GM10248 (cell line): ENCODE measurements at regions not wholly inside any gene's neighbourhood (a gene's known extent, or its start where the extent isn't known, plus 50 kb on each side); places are given as distances from the start of the nearest gene placed in this dataset.

Experiments used
- CTCF ChIA-PET: fragments of 300-600 bp; sonication (Branson Sonifier 250); formaldehyde crosslinking; extraction: SDS; loops from one replicate; lab custom pipeline; 2021; ENCODE audit warnings: antibody characterized with exemption; lab: Yijun Ruan, JAX
- POLR2A ChIA-PET: fragments of 350-650 bp; sonication (Branson Sonifier 250); formaldehyde crosslinking; extraction: SDS; loops from one replicate; lab custom pipeline; 2020; ENCODE audit warnings: antibody characterized with exemption; lab: Yijun Ruan, JAX
- DNase-seq: peaks from one replicate; pipeline ENCODE4 v3.0.0; 2012; ENCODE audit errors: extremely low spot score
- TF ChIP-seq, protein P1 (sequence below): IDR thresholded peaks from 2 replicates; pipeline ENCODE4 v1.5.1; 2012; ENCODE audit warnings: mild to moderate bottlenecking, low read depth; ENCODE audit errors: extremely low read depth, missing control alignments, control extremely low read depth

DNA sequence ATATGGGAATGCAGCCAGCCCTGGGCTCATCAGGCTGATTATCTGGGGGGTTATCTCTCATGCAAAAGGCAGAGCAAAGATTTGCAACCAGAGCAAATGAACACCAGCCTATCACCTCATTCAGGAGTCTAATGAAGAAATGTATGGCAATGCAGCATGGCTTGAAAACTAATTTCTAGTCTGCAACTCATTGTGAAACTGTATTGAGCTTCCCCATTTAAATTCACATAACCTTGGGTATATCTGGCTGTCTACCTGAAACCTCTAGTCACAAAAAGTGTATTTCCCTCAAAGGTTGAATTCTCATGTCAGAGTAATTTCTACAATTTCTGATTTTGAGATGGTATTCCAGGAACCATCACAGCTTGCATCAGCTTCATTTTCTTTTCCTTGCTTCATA lies 240.0 kb downstream of the SDHAF3 start:
- DNase-seq, result peak; percentile 22
- POLR2A ChIA-PET, result no interaction called here
- CTCF ChIA-PET, result no interaction called here
- TF ChIP-seq, protein P1, sequence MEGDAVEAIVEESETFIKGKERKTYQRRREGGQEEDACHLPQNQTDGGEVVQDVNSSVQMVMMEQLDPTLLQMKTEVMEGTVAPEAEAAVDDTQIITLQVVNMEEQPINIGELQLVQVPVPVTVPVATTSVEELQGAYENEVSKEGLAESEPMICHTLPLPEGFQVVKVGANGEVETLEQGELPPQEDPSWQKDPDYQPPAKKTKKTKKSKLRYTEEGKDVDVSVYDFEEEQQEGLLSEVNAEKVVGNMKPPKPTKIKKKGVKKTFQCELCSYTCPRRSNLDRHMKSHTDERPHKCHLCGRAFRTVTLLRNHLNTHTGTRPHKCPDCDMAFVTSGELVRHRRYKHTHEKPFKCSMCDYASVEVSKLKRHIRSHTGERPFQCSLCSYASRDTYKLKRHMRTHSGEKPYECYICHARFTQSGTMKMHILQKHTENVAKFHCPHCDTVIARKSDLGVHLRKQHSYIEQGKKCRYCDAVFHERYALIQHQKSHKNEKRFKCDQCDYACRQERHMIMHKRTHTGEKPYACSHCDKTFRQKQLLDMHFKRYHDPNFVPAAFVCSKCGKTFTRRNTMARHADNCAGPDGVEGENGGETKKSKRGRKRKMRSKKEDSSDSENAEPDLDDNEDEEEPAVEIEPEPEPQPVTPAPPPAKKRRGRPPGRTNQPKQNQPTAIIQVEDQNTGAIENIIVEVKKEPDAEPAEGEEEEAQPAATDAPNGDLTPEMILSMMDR, result no peak

DNA sequence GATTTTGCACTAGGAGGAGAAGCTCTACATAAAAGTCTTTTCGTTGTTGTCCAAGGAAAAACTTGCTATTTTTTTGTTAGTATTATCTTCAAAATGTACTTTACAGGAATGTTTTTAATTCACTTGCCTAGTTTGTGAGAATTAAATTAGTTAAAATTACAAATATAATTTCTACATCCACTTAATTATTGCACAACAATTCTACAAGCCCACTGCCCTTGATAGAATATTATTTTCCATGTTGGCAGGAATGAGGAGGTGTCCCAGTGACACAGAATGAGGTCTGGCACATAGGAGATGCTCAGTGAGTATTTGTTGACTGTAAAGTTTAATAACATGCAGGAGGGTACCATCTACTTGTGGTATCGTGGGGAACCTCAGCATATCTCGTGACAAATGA lies 255.4 kb downstream of the SDHAF3 start:
- DNase-seq, result no peak
- TF ChIP-seq, protein P1, result no peak
- POLR2A ChIA-PET, result no interaction called here
- CTCF ChIA-PET, result interaction anchor here (1.0 to 1.2 kb wide), 2 partner anchors 10 to 51 kb away, joined by 3 to 4 read pairs; no protein-coding TSS in a partner anchor

DNA sequence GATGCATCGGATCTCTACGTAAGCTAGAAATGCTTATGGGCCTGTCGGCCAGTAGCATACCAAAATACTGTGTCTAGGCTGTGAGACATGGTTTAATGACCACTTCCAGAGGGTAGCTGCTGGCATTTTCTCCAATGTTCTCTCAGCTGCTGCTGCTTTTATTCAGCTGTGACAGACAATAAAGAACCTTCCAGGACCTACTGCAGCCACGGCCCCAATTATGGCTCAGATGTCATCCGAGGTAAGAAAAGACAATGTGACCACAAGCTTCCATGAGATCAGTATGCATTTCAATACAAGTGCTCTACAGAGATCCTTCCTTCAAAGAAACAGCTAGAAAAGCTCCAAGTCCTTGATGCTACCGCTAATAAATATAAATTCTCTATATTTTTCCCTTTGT lies 256.2 kb downstream of the SDHAF3 start:
- no peak for DNase-seq
- CTCF ChIA-PET, result interaction anchor here (1.0 kb wide), 2 partner anchors 9 to 17 kb away, joined by 3 to 4 read pairs; no protein-coding TSS in a partner anchor
- POLR2A ChIA-PET, result no interaction called here
- TF ChIP-seq, protein P1, result no peak

DNA sequence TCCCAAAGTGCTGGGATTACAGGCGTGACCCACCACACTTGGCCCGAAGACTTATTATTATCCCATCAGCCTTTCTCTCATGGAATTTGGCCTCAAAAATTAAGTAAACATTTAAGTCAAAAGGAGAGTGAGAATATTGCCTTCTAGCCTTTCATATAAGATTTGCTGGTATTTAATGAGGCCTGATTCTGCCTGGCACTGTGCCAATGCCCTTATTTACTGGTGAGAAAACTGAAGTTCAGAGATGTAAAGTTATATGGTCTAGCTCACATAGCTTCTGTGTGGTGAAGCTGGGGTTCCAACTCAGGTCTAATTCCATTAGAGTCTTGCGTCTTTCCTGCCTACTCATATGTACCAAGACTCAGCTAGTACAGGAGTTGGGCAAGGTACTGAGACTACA lies 260.2 kb downstream of the SDHAF3 start:
- POLR2A ChIA-PET, result no interaction called here
- DNase-seq, result no peak
- TF ChIP-seq, protein P1, result no peak
- CTCF ChIA-PET, result interaction anchor here (1.4 kb wide), 1 partner anchor 16 kb away, joined by 3 read pairs; no protein-coding TSS in a partner anchor

DNA sequence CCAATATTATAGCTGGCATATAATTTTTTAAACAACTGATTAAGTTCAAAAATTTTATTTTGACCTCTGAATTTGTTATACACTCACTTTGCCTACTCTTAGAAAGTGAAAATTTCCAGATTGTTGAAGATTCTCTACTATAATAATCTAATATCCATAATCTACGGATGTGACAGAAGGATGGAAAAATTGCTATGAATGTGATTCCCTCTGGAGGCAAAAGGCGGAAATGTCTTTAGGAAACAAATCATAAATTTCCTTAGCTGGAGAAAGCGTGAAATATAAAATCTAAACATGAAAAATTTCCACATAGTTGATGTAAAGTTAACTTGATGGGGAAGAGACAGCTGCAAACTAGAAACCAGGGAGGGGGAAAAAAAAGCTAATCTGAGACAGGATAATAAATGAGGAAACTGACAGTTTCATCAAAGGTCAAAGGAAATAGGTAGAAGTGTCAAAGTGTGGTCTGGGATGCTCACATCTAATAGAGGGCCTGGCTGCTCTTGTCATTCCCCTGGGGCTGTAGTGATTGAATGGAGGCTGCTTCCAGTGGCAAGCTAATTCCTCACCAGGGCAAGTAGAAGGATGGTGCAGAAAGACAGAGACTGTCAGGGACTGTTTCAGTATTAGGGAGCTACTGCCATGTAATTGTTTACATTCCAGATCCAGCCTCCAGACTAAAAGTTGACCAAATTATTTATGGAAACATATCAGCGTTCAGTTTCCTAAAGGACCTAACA lies 264.5 kb downstream of the SDHAF3 start:
- DNase-seq, result no peak
- TF ChIP-seq, protein P1, result no peak
- CTCF ChIA-PET, result interaction anchor here (1.3 to 1.6 kb wide), 2 partner anchors 9 to 88 kb away, joined by 4 read pairs; no protein-coding TSS in a partner anchor
- POLR2A ChIA-PET, result no interaction called here

DNA sequence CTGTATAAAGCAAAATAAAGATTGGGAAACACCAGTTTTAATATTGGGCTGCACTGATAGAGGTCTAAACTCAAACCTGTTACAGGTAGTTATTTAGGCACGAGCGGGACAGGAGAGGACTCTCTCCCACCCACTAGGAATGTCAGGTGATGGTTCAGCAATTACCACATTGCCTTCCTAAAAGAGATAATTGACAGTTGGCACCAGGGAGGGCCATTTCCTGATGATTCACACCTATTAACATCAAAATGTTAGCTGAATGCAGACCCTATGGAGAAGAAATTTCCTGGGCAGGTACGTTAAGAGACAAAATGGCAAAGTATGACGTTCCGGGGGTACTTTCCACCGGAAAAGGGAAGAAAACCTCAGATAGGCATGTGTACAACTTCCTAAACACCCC lies 272.6 kb downstream of the SDHAF3 start:
- ChIA-PET CTCF (no interaction called here), POLR2A (no interaction called here)
- TF ChIP-seq, protein P1, result no peak
- no peak for DNase-seq
